Keratinocyte (primary cell): ENCODE measurements at regions not wholly inside any gene's neighbourhood (a gene's known extent, or its start where the extent isn't known, plus 50 kb on each side); places are given as distances from the start of the nearest gene placed in this dataset.

Experiments
- EZH2 ChIP-seq: IDR thresholded peaks from one replicate; pipeline ENCODE4 v1.6.1; 2012; ENCODE audit warnings: inconsistent platforms, mild to moderate bottlenecking, low read length, moderate library complexity
- TF ChIP-seq, protein P1 (sequence below), 3 experiments: IDR thresholded peaks in 1 of 3; conservative IDR thresholded peaks in 1 of 3; optimal IDR thresholded peaks in 1 of 3; 2 replicates in 2 of 3; 3 replicates in 1 of 3; pipeline versions ENCODE3 to v1.5.1; 2011; ENCODE audit warnings: low read length in 3 of 3, mild to moderate bottlenecking in 3 of 3, moderate library complexity in 2 of 3, control low read depth in 1 of 3, inconsistent platforms in 1 of 3; ENCODE audit not compliant: insufficient read depth in 2 of 3; ENCODE audit errors: extremely low read depth in 1 of 3

DNA sequence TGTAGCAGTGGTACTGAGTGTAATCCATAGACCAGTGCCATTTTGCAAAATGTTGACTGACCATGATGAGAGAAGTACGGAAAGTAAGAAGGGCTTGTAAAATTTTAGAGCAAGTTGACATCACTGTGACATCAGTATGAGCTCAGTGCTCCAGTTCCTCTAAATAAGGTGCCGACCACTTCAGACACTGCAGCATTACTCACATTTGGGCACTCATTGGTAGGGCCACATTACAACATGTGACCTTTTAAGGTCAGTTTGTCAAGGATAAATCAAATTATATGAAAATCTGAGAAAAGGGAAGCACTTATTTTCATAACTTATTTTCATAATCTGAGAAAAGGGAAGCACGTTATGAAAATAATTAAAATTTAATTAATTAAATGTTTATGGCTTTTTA lies 128.0 kb upstream of the ERG start:
- TF ChIP-seq, protein P1, sequence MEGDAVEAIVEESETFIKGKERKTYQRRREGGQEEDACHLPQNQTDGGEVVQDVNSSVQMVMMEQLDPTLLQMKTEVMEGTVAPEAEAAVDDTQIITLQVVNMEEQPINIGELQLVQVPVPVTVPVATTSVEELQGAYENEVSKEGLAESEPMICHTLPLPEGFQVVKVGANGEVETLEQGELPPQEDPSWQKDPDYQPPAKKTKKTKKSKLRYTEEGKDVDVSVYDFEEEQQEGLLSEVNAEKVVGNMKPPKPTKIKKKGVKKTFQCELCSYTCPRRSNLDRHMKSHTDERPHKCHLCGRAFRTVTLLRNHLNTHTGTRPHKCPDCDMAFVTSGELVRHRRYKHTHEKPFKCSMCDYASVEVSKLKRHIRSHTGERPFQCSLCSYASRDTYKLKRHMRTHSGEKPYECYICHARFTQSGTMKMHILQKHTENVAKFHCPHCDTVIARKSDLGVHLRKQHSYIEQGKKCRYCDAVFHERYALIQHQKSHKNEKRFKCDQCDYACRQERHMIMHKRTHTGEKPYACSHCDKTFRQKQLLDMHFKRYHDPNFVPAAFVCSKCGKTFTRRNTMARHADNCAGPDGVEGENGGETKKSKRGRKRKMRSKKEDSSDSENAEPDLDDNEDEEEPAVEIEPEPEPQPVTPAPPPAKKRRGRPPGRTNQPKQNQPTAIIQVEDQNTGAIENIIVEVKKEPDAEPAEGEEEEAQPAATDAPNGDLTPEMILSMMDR (optimal IDR thresholded peaks at IDR 0.05 in 1 of 3, IDR thresholded peaks at IDR 0.05 in 1 of 3, conservative IDR thresholded peaks at IDR 0.05 in 1 of 3; ENCODE audit: extremely low read depth in 1 of 3, insufficient read depth in 2 of 3, low read length in 3 of 3), result no peak
- no peak for TF ChIP-seq EZH2
